T-cell (primary cell): ENCODE measurements at regions not wholly inside any gene's neighbourhood (a gene's known extent, or its start where the extent isn't known, plus 50 kb on each side); places are given as distances from the start of the nearest gene placed in this dataset.

Experiments used
- ATAC-seq, 4 experiments: fragments of 200-7000 bp in 3 of 4; fragments of 150-1000 bp in 1 of 4; cut with Tn5 transposase; replicated peaks in 1 of 4; 1 replicate in 3 of 4; 2 replicates in 1 of 4; pipeline ENCODE4 v1.10.0; 2021; ENCODE audit warnings: moderate library complexity in 3 of 4, mild to moderate bottlenecking in 2 of 4, moderate number of reproducible peaks in 1 of 4
- CTCF ChIA-PET, 2 donors: fragments of 300-600 bp; sonication (Branson Sonifier 250); formaldehyde crosslinking; loops; one replicate each; lab custom pipeline; 2022; ENCODE audit warnings: antibody characterized with exemption in 2 of 2; lab: Charles Lee
- POLR2A ChIA-PET, 2 donors: fragments of 300-600 bp; sonication (Branson Sonifier 250); formaldehyde crosslinking; loops; one replicate each; lab custom pipeline; 2022; ENCODE audit warnings: antibody characterized with exemption in 2 of 2; lab: Charles Lee
- DNase-seq, 35 experiments: peaks; one replicate each; pipeline versions ENCODE4 v3.0.0 to v3.0.0-alpha.2; 2013 to 2023
- H3K27ac ChIP-seq: one replicate; pipeline ENCODE4 v1.5.1; 2013; ENCODE audit warnings: low read length
- H3K27me3 ChIP-seq, 2 experiments: replicated peaks in 1 of 2; 1 replicate in 1 of 2; 2 replicates in 1 of 2; pipeline versions ENCODE4 v1.6.1 to v1.7.0; 2013; ENCODE audit warnings: low read length in 1 of 2, mixed read lengths in 1 of 2; ENCODE audit not compliant: control insufficient read depth in 2 of 2, insufficient read depth in 2 of 2; ENCODE audit errors: extremely low read depth in 1 of 2
- H3K36me3 ChIP-seq, 2 donors: 1 replicate in 1 of 2; 2 replicates in 1 of 2; pipeline versions ENCODE4 v1.6.1 to v1.7.0; 2013; ENCODE audit warnings: low read length in 1 of 2; ENCODE audit not compliant: control insufficient read depth in 2 of 2, insufficient read depth in 1 of 2; ENCODE audit errors: extremely low read depth in 1 of 2
- H3K4me1 ChIP-seq, 2 experiments: 1 replicate in 1 of 2; 2 replicates in 1 of 2; pipeline versions ENCODE4 v1.6.1 to v1.7.0; 2013; ENCODE audit warnings: low read length in 2 of 2, mixed read lengths in 1 of 2; ENCODE audit not compliant: insufficient read depth in 2 of 2, control insufficient read depth in 1 of 2; ENCODE audit errors: extremely low read depth in 1 of 2
- H3K4me3 ChIP-seq, 2 donors: 1 replicate in 1 of 2; 2 replicates in 1 of 2; pipeline versions ENCODE4 v1.5.1 to v1.7.0; 2013; ENCODE audit warnings: mild to moderate bottlenecking in 2 of 2, low read length in 1 of 2, moderate library complexity in 1 of 2; ENCODE audit not compliant: control insufficient read depth in 1 of 2; ENCODE audit errors: extremely low read depth in 1 of 2
- H3K9me3 ChIP-seq: 2 replicates; pipeline ENCODE4 v1.7.0; 2013
- H3K27ac Mint-ChIP-seq, 2 donors: one replicate each; pipeline ENCODE4 v1.8.0; 2020 to 2021; ENCODE audit warnings: mild to moderate bottlenecking in 2 of 2, mixed read lengths in 2 of 2
- H3K27me3 Mint-ChIP-seq, 2 donors: one replicate each; pipeline ENCODE4 v1.8.0; 2021 to 2022; ENCODE audit warnings: mixed read lengths in 2 of 2
- H3K36me3 Mint-ChIP-seq: one replicate; pipeline ENCODE4 v1.8.0; 2021; ENCODE audit warnings: mixed read lengths
- H3K4me1 Mint-ChIP-seq, 3 donors: one replicate each; pipeline ENCODE4 v1.8.0; 2020 to 2022; ENCODE audit warnings: mixed read lengths in 3 of 3, mild to moderate bottlenecking in 1 of 3
- H3K4me3 Mint-ChIP-seq, 3 donors: one replicate each; pipeline ENCODE4 v1.8.0; 2020 to 2022; ENCODE audit warnings: mild to moderate bottlenecking in 3 of 3, mixed read lengths in 3 of 3, moderate library complexity in 3 of 3
- H3K9me3 Mint-ChIP-seq, 3 donors: one replicate each; pipeline ENCODE4 v1.8.0; 2020 to 2022; ENCODE audit warnings: mixed read lengths in 3 of 3
- WGBS: methylation state at CpG from one replicate; pipeline ENCODE4 v1.1.5; 2013; ENCODE audit warnings: missing lambda C conversion rate; ENCODE audit not compliant: insufficient coverage; 5-methylcytosine and 5-hydroxymethylcytosine counted together

- CTCF ChIA-PET: no interaction called here
- Mint-ChIP-seq H3K9me3 (no peaks in the 10 kb centered on the region), H3K27me3 (no peaks in the 10 kb centered on the region), H3K4me3 (peak overlapping the region; percentile 61 to 83 (median 76)), H3K27ac (peak overlapping the region; percentile 12 to 39), H3K4me1 (peaks cover 30 to 37% (median 37%) of the 10 kb centered on the region in 3 donors), H3K36me3 (peaks cover 3% of the 10 kb centered on the region)
- Histone ChIP-seq H3K4me3 (no peak overlapping the region), H3K27ac (no peak overlapping the region), H3K36me3 (no peaks in the 10 kb centered on the region), H3K4me1 (peaks cover 5 to 55% of the 10 kb centered on the region in 2 experiments), H3K9me3 (no peaks in the 10 kb centered on the region), H3K27me3 (no peaks in the 10 kb centered on the region)
- ATAC-seq (no peak), DNase-seq (no peak)
- POLR2A ChIA-PET: interaction anchor here in 1 of 2 donors (0.5 kb wide), 1 partner anchor 248 kb away, joined by 3 read pairs; no protein-coding TSS in a partner anchor
Observed at GRCh38 chr10:30786131-30786530, 156.6 kb upstream of the LYZL2 start.

GRCh38 chr10:30784897-30785605 is 155.5 kb upstream of the LYZL2 start:
- H3K27me3 Mint-ChIP-seq: no peaks in the 10 kb centered on the region
- POLR2A ChIA-PET: interaction anchor here (0.6 to 0.8 kb wide), 3 partner anchors 695 to 1551 kb away, joined by 3 to 4 read pairs (median 3); no protein-coding TSS in a partner anchor
- H3K36me3 ChIP-seq: no peaks in the 10 kb centered on the region
- H3K27ac ChIP-seq: no peak overlapping the region
- no peaks in the 10 kb centered on the region for H3K9me3 Mint-ChIP-seq
- H3K27ac Mint-ChIP-seq: peak overlapping the region; percentile 67 to 84
- DNase-seq: peak in 27 of 35 experiments; percentile 4 to 56 (median 18)
- H3K27me3 ChIP-seq: no peaks in the 10 kb centered on the region
- peaks cover 3% of the 10 kb centered on the region for H3K36me3 Mint-ChIP-seq
- H3K4me1 Mint-ChIP-seq: peaks cover 24 to 32% (median 31%) of the 10 kb centered on the region in 3 donors
- peak; percentile 21 to 58 (median 38) for ATAC-seq
- H3K4me3 ChIP-seq: peak overlapping the region; percentile 48 to 81
- H3K4me1 ChIP-seq: peaks cover 5 to 45% of the 10 kb centered on the region in 2 experiments
- H3K9me3 ChIP-seq: no peaks in the 10 kb centered on the region
- WGBS: 14% methylated on average over 57 of the region's 63 CpGs
- H3K4me3 Mint-ChIP-seq: peak overlapping the region; percentile 76 to 83 (median 80)
- CTCF ChIA-PET: interaction anchor here (0.6 to 2.2 kb wide), 21 partner anchors 9 to 1025 kb away, joined by 3 to 26 read pairs (median 5); partner anchors contain the start of gene ZNF438 (in 1 of the 2)

- Histone ChIP-seq H3K27me3 (no peaks in the 10 kb centered on the region), H3K4me1 (peaks cover 5 to 45% of the 10 kb centered on the region in 2 experiments), H3K9me3 (no peaks in the 10 kb centered on the region), H3K27ac (no peak overlapping the region), H3K36me3 (no peaks in the 10 kb centered on the region), H3K4me3 (peak overlapping the region; percentile 48 to 81)
- Mint-ChIP-seq H3K27ac (peak overlapping the region; percentile 59 to 84), H3K36me3 (peaks cover under 1% of the 10 kb centered on the region), H3K4me3 (peak overlapping the region; percentile 76 to 83 (median 80)), H3K4me1 (peaks cover 20 to 28% (median 27%) of the 10 kb centered on the region in 3 donors), H3K9me3 (no peaks in the 10 kb centered on the region), H3K27me3 (peaks cover 0 to 2% of the 10 kb centered on the region in 2 donors)
- 0% methylated on average over 1 of the region's 5 CpGs for WGBS
- DNase-seq (peak in 1 of 35 experiments; percentile 46), ATAC-seq (peak in 3 of 4 experiments; percentile 7 to 37 (median 11))
- ChIA-PET POLR2A (interaction anchor here (0.6 to 0.8 kb wide), 6 partner anchors 40 to 1132 kb away, joined by 3 to 7 read pairs (median 4); no protein-coding TSS in a partner anchor), CTCF (interaction anchor here (0.6 to 2.2 kb wide), 25 partner anchors 10 to 1026 kb away, joined by 3 to 26 read pairs (median 4); partner anchors contain the start of gene ZNF438 (in 1 of the 2))
Observed at GRCh38 chr10:30784524-30784896, 155.0 kb upstream of the LYZL2 start.

DNA sequence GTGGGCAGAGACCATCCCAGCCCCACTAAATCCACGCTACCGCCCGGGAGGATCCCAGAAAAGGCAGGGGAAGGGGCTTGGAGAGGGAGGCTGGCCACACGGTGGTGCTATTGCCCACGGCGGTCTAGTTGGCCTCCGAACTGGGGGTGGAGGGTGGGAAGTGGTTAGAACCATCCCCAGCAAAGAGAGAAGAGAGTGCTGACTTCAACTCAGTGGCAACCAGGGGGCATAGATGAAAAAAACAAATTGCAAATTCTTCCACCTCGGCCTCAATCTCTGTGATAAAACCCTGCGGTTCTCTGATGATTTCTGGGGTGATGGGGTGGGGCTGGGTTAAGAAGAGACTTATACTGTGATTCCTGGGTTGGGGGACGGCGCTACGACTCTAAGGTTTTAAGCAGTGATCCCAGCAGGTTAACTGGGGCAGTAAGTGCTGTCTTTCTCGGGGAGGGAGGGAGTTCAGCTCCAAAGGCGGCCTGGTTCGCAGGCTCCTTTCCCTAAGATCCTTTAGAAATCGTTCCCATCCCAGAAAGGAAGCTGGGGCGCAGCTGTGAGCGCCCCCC is 154.5 kb upstream of the LYZL2 start:
- ChIA-PET CTCF (interaction anchor here (0.6 to 2.2 kb wide), 23 partner anchors 10 to 1030 kb away, joined by 3 to 26 read pairs (median 4); partner anchors contain the start of gene ZNF438 (in 1 of the 2)), POLR2A (interaction anchor here (0.5 to 0.8 kb wide), 7 partner anchors 40 to 1132 kb away, joined by 3 to 7 read pairs (median 4); no protein-coding TSS in a partner anchor)
- Histone ChIP-seq H3K27me3 (no peaks in the 10 kb centered on the region), H3K27ac (peak overlapping the region; percentile 49), H3K4me3 (peak overlapping the region; percentile 48 to 53), H3K4me1 (peaks cover 5 to 45% of the 10 kb centered on the region in 2 experiments), H3K36me3 (no peaks in the 10 kb centered on the region), H3K9me3 (no peaks in the 10 kb centered on the region)
- ATAC-seq: peak; percentile 85 to 92 (median 89)
- H3K27ac Mint-ChIP-seq: peak overlapping the region; percentile 84
- DNase-seq: peak; percentile 70 to 91 (median 81)
- H3K27me3 Mint-ChIP-seq: peaks cover 0 to 2% of the 10 kb centered on the region in 2 donors
- H3K36me3 Mint-ChIP-seq: no peaks in the 10 kb centered on the region
- 0% methylated on average over 2 of the region's 18 CpGs for WGBS
- H3K9me3 Mint-ChIP-seq: no peaks in the 10 kb centered on the region
- peak overlapping the region; percentile 76 to 83 (median 80) for H3K4me3 Mint-ChIP-seq
- peaks cover 18 to 26% (median 24%) of the 10 kb centered on the region in 3 donors for H3K4me1 Mint-ChIP-seq

GRCh38 chr10:30782537-30783461 is 153.2 kb upstream of the LYZL2 start:
- CTCF ChIA-PET: interaction anchor here (0.5 to 2.2 kb wide), 16 partner anchors 47 to 1080 kb away, joined by 3 to 21 read pairs (median 4); partner anchors contain the start of gene ZNF438 (in 1 of the 2)
- peaks cover 0 to 2% of the 10 kb centered on the region in 2 donors for H3K27me3 Mint-ChIP-seq
- Histone ChIP-seq H3K27ac (peak overlapping the region; percentile 10), H3K4me3 (no peak overlapping the region), H3K36me3 (no peaks in the 10 kb centered on the region), H3K4me1 (peaks cover 3 to 38% of the 10 kb centered on the region in 2 experiments), H3K27me3 (no peaks in the 10 kb centered on the region), H3K9me3 (no peaks in the 10 kb centered on the region)
- H3K27ac Mint-ChIP-seq: peak overlapping the region; percentile 61 to 74
- DNase-seq (peak in 1 of 35 experiments; percentile 23), ATAC-seq (no peak)
- POLR2A ChIA-PET: no interaction called here
- H3K36me3 Mint-ChIP-seq: no peaks in the 10 kb centered on the region
- no peaks in the 10 kb centered on the region for H3K9me3 Mint-ChIP-seq
- no peak overlapping the region for H3K4me3 Mint-ChIP-seq
- peaks cover 12 to 17% (median 14%) of the 10 kb centered on the region in 3 donors for H3K4me1 Mint-ChIP-seq
- 50% methylated on average over 11 of the region's 15 CpGs for WGBS
